GM19468 (cell line): ENCODE measurements at regions not wholly inside any gene's neighbourhood (a gene's known extent, or its start where the extent isn't known, plus 50 kb on each side); places are given as distances from the start of the nearest gene placed in this dataset.
"Not testable (repeated sequence)": the region's sequence is repeated elsewhere in the genome, so short reads cannot be mapped to it uniquely, and the experiment has no call there.

Experiments used
- ATAC-seq: cut with Tn5 transposase; IDR thresholded peaks from one replicate; pipeline ENCODE4 v1.9.1; 2021; ENCODE audit warnings: mild to moderate bottlenecking, moderate library complexity, moderate number of reproducible peaks; ENCODE audit not compliant: unreplicated experiment; ENCODE audit errors: extremely low read depth

DNA sequence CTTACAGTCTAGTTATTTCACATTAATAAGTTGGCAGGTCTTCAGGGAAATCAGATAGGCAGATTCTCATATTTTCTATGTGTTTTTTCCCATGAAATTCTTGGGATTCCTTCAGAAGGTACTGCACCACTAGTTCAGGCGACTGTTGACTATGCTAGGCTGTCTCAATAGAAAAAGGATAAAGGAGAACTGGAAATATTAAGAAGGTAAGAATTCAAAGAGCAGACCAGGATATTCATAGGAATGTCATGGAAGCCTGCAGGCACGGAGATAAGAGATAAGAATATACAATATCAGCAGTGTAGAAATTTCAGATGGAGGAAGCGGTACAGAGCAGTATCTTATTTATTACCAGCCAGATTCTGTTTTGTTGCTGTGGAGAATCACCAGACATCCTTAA lies 432.1 kb upstream of the MDFIC2 start:
- ATAC-seq: no peak

DNA sequence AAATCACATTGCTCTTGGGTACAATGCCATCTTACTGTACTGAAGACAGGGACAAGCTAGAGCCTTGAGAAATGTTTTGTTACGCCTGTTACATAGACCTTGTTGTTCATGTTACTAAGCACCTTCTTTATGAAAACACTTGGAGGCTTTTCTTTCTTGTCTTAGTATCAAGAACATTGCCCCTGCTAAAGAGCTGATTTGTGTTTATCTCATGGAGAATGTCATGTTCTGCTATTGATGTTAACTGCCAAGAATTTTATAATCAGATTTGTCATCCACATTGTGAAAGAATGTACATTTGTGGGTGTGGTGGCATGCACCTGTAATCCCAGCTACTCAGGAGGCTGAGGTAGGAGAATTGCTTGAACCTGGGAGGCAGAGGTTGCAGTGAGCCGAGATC lies 431.3 kb upstream of the MDFIC2 start:
- no peak for ATAC-seq

DNA sequence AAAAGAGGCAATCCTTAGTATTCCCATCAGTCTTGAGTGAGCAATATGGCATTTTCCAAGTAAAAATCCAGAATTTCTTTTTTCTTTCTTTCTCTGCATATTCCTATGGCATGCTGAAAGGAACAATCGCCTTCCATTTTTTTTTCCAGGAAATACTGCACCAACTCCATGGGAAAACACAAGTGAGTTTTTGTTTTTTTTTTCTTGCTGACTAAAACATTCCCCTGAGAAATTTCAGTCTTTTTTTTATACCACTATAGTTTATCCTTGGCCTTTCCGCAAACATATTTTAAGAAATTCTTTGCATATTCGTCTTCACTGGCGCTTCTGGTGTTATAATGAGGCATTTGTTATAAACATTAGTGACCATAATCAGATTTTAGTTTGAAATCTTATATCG lies 429.6 kb upstream of the MDFIC2 start:
- ATAC-seq: no peak

DNA sequence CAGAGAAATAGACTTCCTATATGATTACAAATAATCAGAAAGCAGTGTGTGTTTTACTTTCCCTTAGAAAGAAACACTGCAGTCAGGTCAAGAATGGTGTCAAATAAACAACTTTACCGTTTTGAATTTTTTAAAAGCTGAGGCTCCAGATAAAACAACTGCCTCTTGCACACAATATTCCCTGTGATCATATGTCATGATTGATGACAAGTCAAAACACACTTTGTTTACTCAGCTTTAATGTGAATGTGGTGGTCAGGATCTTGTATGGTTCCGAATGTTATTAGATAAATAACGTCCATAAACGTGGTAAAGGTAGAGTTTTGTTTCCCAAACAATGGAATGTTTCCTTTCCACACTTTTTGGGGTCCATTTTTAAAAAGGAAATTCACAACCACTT lies 428.4 kb upstream of the MDFIC2 start:
- no peak for ATAC-seq

DNA sequence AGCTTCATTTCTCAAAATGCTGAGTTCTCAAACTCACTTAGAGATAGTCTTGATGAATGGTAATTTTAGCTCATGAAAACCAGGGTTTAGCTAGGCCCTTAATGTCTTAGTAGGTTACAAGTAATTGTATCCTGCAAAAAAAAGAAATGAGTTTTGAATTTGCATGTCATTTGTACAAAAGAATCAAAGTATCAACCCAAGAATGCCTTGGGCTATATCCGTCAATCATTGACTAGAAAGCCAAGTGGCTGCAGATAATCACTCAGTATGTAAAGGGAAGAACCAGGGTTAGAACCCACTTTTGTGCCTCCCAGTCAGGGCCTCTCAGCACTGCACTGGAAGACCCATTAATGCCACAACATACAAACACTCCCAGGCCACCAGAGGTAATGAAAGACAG lies 427.6 kb upstream of the MDFIC2 start:
- no peak for ATAC-seq

DNA sequence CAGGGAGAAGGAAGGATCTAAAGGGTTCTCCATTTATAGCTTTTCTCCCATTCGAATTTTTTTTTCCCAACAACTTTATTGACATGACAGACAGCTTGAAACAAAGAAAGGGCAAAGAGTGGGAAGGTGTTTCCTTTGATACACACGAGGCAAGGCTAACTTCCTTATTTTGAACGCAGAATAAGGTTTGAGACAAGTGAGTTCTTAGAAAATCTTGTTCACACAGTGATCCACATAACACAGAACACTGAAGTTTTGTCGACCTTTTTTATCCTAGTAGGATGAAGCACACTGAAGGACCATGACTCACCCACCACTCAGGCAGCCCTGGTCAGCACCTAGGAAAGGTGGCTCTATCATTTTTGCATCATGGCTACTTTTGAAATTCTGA lies 425.8 kb upstream of the MDFIC2 start:
- ATAC-seq: no peak

DNA sequence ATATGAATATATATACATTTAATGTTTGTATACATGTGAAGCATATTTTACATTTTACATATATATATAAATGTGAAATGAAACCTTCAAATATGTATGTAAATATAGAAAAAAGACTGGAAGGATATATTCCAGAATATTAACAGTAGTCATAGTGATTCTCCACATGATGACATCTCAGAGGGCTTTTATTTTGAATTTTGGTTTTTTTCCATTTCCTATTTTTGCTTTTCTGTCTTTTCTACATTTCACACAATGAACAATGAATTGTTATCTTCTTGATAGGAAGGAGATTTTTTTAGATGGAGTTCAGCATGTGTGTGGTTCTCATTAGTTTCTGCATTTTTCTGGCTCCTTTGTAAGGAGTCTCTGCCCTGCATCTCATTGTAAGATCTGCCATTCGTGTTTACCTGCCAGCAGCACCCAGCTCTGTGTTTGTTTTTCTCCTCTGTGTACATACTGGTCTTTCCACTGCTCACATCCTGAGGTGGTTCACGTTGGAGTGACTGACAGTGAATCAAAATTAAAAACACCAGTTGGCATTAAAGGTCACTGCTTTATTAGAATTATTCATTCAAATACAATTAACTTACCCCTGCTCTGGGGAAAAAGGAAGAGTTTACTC lies 425.3 kb upstream of the MDFIC2 start:
- ATAC-seq: no peak

DNA sequence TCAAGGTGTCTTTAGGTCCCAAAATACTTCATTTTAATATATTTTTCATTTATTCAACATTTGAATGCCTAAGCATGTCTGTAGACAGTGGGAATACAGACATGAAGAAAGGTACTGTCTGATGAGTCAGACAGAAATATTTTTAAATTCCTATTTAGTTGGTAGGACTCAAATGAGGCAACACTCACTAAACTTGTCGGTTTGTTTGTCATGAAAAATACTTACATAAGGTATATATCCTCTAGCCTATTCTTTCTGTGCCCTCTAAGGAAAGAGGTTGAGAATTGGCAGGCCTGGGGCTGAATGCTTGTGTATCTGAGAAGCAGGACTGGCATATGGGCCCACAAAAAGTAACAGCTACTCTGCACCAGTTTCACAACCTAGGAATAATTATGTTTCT lies 423.6 kb upstream of the MDFIC2 start:
- ATAC-seq: no peak

DNA sequence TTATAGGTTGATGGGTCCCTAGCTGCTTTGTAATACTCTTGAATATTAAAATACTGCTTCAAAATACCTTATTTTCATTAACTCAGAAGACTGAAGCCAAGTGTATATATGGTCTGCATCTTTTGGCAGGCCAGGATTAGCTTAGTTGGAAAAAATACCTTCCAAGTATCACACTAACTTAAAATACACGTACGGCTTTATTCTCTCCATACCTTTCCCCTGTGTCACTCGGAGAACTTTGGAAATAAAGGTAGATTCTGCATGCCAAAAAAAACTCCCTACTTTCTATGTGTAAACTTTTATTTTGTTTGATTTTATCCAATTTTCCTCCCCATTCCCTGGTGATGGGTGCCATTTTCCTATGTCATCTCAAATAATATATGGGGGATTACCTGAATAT lies 422.3 kb upstream of the MDFIC2 start:
- no peak for ATAC-seq

DNA sequence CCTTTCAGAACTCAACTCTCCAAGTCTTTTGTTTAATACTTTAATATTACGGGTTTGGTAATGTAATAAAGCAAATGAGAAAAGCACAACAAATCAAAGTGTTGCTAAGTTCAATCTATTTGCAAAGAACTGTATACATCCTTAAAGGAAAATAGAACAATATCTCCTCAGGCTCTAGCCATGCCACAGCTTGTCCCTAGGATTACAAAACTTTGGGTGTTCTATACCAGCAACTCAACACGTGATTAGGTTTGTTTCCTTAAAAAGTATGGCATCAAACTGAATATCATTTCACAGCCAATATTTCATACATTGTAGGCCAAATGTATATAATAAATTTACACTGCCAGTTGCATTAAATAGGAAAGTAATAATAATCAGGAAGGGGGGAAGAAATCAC lies 418.6 kb upstream of the MDFIC2 start:
- ATAC-seq: no peak

DNA sequence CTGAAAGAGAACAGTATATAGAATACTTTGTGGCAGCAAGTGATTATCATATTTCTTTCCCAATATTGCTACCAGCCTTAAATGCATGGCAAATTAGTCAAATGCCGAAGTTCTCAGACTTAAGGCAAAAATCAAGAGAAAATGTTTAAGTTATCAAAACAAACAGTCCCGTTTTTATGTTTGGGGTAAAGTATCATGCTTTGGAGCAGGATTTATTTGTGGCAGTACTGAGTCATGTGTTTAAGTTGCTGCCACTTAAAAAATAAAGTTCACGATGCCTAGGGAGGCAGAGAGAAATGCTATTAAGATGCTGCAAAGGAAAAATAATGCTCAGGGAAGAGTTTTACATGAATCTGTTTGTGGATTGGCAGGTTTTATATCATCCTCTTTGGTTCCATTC lies 417.4 kb upstream of the MDFIC2 start:
- ATAC-seq: no peak

DNA sequence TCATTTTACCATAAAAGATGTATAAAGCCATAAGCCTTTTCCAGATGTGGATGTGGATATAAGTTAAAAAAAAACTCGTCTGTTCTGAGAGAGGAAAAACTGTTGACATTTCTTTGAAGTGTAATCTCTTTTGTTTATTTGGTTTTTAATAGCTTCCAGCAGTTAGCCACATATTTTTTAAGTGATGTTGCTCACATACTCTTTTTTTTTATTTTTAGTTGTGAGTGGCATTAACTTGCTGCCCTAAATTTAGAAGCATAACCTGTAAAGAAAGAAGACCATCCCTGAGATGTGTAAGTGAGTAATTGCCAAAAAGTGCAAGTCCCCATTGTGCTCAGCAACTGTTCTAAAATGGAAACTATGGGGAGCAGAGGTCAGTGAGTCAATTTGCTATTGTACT lies 415.9 kb upstream of the MDFIC2 start:
- no peak for ATAC-seq

DNA sequence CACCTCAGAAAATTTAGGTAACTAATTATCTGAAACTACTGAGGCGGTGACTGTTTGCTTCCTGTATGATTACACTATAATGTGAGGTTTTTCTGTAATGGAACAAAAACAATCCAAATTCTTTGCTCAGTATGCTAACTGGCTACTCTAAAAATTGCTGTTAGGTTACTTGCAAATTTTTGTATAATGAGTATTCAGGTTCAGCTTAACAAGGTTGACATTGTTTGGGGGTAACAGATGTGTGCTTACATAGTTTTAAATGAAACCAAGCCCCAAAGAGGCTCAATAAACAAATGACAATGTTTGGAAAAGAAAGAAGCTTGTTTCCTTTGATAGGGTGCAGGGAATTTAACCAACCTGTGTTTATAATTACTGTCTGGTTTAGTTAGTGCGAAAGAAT lies 414.5 kb upstream of the MDFIC2 start:
- no peak for ATAC-seq

DNA sequence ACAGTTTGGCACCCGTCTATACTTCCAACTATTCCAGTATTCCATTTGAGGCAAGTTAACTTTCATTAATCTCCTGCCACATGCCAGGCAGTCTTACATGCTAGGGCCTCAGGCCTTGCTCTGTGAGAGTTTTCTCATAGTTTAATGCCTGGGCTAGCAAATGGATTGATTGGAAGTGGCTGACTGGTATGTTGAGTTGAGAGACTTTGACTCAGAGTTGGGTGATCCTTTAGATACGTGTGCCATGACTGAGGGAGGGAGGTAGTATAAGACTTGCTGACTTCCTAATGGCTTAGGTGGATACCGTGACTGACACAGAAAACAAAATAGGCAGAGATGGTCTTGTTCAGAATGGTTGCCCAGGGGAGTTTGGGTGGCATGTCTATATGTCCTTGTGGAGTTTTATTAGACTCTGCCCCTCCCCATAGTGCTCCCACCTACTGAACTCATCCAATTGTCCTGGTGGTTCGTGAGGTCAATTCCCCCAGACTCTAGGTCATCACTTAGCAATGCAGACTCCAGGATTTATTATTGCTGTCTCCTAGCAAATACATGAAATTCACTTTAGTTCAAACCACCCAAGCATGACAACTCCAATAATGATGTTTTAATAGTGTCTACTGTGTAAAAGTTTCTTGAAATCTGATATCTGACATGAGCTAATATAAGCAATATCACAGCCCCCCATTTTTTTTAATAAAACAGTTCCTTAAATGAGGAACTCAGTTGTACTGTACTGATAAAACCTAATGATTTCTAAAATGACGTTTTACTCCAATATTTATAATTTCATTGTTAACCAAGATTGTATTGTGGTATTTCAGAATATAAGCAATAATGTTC lies 413.9 kb upstream of the MDFIC2 start:
- no peak for ATAC-seq

DNA sequence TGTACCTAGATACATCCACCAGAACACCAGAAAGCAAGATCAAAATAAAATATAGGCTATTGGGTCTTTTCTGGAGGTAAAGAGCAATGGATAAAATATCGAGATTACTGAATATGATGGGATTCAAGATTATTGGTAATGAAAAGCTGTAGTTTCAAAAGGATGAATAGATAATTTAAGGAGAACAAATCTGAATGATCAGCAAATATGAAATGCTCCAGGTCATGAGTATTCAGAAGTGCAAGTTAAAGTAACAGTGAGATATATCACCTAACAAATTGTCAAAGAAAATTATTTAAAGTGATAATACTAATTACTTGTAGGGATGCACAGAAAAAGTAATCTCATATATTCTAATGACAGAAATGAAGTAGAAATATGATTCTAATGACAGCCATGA lies 409.6 kb upstream of the MDFIC2 start:
- no peak for ATAC-seq

DNA sequence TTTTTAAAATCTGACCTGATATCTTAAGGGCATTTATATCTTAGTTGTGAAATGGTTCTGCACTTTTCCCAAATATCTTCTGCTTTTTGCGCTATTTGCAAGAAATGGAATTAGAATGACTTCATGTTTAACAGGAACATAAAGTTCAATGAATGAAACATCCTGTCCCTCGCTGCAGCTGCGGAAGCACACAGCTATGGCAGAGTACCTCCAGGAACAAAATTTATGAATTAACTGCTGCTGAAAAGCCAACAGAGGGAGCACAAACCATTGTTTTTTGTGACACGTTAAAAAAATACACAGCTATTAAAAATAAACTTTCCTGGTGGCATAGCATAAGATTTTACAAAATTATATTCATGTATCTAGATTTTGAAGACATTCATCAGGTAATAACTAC lies 404.4 kb upstream of the MDFIC2 start:
- ATAC-seq: no peak

DNA sequence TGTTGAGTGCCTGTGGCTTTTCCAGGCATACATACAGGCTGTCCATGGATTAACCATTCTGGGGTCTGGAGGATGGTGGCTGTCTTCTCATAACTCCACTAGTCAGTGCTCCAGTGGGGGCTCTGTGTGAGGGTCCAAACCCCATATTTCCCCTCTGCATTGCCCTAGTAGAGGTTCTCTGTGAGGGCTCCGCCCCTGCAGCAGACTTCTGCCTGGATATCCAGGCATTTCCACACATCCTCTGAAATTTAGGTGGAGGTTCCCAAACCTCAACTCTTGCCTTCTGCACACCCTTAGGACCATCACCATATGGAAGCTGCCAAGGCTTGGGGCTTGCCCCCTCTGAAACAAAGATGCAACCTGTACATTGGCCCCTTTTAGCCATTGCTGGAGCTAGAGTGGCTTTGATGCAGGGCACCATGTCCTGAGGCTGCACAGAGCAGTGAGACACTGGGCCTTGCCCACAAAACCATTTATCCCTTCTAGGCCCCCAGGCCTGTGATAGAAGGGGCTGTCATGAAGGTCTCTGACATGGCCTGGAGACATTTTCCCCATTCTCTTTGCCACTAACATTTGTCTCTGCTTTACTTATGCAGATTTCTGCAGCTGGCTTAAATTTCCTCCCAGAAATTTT lies 400.1 kb upstream of the MDFIC2 start:
- no peak for ATAC-seq

DNA sequence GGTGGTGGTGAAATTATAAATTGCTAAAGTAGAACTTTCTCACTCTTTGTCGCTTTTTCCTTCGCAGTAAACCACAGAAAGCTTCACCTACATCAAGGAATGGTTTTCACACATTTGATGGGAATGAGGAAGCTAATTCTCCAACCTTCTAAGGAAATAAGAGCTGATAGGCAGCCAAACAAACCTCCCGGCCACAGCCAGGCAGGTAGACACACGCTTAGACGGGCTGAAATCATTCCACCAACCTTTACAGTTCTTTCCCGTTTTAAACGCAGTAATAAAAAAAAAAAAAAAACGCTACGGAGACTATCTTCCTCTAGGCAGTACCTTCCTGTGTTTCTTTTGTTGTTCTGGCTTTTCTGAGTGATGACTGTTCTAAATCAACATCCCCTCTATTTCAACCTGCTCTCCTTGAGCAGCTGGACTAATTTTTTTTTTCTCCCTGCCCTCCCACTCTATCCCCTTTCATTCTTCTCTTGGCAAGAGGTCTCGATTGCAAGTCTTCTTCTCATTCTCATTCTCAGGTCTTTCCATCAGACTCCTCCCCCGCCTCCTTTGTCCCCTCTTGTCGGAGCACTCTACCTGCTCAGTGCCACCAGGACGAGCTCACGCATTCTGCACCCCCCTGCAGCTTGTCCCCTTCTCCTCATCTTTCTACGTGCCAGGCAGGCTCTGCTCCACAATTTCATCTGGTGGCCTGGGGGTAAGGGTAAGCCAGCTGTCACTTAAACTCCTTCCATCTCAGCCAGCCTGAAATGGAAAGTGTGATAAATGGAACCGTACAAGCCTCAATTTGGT lies 391.1 kb upstream of the MDFIC2 start:
- no peak for ATAC-seq

DNA sequence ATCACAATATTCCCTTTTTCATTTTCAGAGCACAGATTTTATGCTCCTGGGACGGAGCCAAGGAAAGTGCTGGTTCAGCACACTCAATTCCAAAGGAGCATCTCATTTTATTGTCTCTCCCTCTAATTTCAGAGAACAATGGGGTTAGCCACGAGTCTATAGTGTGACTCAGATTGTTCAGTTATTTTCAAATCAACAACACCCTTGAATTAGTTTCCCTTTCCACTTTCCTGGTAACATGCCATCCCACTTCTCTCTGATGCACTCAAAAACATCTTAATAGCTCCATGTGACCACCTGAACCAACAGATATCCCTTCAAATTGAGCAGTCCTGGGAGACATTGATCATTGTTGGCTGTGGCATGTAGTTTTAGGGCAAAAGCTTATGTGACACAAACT lies 389.7 kb upstream of the MDFIC2 start:
- no peak for ATAC-seq

DNA sequence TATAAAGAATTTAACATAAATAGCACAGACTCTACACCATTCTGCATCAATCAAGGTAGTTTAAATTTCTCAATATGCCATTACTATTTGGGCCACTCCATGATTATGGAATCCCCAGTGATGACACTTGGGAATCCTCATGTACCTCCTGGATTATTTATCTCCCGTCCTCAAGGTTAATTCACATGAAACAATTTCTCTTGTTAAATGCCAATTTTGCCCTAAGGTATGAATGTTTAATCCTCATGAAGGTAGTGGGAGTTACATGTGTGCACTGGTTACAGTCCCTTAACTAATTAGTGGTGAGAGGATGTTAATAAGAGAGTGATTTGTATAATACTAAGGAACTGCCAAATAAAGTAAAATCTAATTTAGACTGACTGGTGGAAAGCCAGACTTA lies 372.3 kb upstream of the MDFIC2 start:
- no peak for ATAC-seq

DNA sequence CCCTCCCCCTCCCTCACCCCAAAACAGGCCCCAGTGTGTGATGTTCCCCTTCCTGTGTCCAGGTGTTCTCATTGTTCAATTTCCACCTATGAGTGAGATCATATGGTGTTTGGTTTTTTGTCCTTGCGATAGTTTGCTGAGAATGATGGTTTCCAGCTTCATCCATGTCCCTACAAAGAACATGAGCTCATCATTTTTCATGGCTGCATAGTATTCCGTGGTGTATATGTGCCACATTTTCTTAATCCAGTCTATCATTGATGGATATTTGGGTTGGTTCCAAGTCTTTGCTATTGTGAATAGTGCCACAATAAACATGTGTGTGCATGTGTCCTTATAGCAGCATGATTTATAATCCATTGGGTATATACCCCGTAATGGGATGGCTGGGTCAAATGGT lies 363.4 kb upstream of the MDFIC2 start:
- not testable (repeated sequence) for ATAC-seq
